Psoas muscle (tissue), 7 donors: ENCODE measurements at regions not wholly inside any gene's neighbourhood (a gene's known extent, or its start where the extent isn't known, plus 50 kb on each side); places are given as distances from the start of the nearest gene placed in this dataset.

Experiments used
- ATAC-seq, 4 donors: fragments of 200-7000 bp; cut with Tn5 transposase; one replicate each; pipeline ENCODE4 v1.9.1; 2020; ENCODE audit warnings: moderate library complexity in 3 of 4, mild to moderate bottlenecking in 2 of 4
- DNase-seq, 2 donors: peaks; one replicate each; pipeline ENCODE4 v3.0.0-alpha.2; 2020
- H3K27ac ChIP-seq: fragments of 200-600 bp; one replicate; pipeline ENCODE4 v1.8.0; 2022
- H3K27me3 ChIP-seq, 3 donors: fragments of 200-600 bp in 1 of 3; one replicate each; pipeline versions ENCODE4 v1.6.1 to v1.8.0; 2013 to 2022; ENCODE audit warnings: low read length in 2 of 3, mild to moderate bottlenecking in 2 of 3, moderate library complexity in 1 of 3; ENCODE audit not compliant: insufficient read depth in 3 of 3
- H3K36me3 ChIP-seq, 2 donors: fragments of 200-600 bp in 1 of 2; one replicate each; pipeline versions ENCODE4 v1.6.1 to v1.8.0; 2013 to 2022; ENCODE audit warnings: low read depth in 1 of 2, mild to moderate bottlenecking in 1 of 2, moderate library complexity in 1 of 2; ENCODE audit not compliant: insufficient read depth in 1 of 2
- H3K4me1 ChIP-seq: fragments of 200-600 bp; one replicate; pipeline ENCODE4 v1.8.0; 2022
- H3K4me3 ChIP-seq: fragments of 200-600 bp; one replicate; pipeline ENCODE4 v1.8.0; 2022; ENCODE audit warnings: mild to moderate bottlenecking
- H3K9me3 ChIP-seq: fragments of 200-600 bp; one replicate; pipeline ENCODE4 v1.8.0; 2022
- CTCF ChIP-seq: fragments of 200-600 bp; IDR thresholded peaks from one replicate; pipeline ENCODE4 v1.8.0; 2022; ENCODE audit warnings: antibody characterized with exemption
- WGBS, 3 donors: extraction: QIAGEN DNeasy Blood & Tissue Kit; methylation state at CpG; one replicate each; pipeline versions ENCODE4 v1.1.6 to v1.1.7; 2013; 5-methylcytosine and 5-hydroxymethylcytosine counted together
- intact Hi-C, 2 donors: fragments of 100-400 bp; cut with DNase I; formaldehyde crosslinking; loops; one replicate each; pipeline versions ENCODE4 v1.11.0 to v1.14.2; 2022
- donor health status: healthy with polysubstance abuse.
- donor health status: DM: no; HTN: no; CAD: no; lungs with moderate emphysema.
- donor health status: Bipolar disorder and iron deficiency.
- donor health status: healthy.
- donor health status: DM: yes; HTN: yes; CAD: no.
- donor health status: DM: no; HTN: no; CAD: no.
- donor health status: DM: yes; HTN: yes; CAD: no.

- 43 to 45% (median 43%) methylated on average over 8 of the region's 8 CpGs for WGBS, 3 donors
- Histone ChIP-seq H3K27me3 (no peaks in the 10 kb centered on the region), H3K9me3 (no peaks in the 10 kb centered on the region), H3K36me3 (no peaks in the 10 kb centered on the region), H3K4me1 (no peaks in the 10 kb centered on the region), H3K27ac (no peak overlapping the region), H3K4me3 (no peak overlapping the region)
- no peak for TF ChIP-seq CTCF
- DNase-seq, result no peak
- intact Hi-C loops, result no loop called here
- ATAC-seq, result peak in 2 of 4 donors; percentile 40 to 53
Measured at GRCh38 chr6:21426841-21427490, 166.6 kb upstream of the SOX4 start.

GRCh38 chr6:21429291-21429690, 164.3 kb upstream of the SOX4 start:
- H3K4me3 ChIP-seq, result no peak overlapping the region
- H3K36me3 ChIP-seq, result no peaks in the 10 kb centered on the region
- H3K27me3 ChIP-seq, result no peaks in the 10 kb centered on the region
- no peak for ATAC-seq
- H3K9me3 ChIP-seq, result no peaks in the 10 kb centered on the region
- no peak for DNase-seq
- WGBS, 3 donors, result 86 to 90% (median 88%) methylated on average over 2 of the region's 2 CpGs
- no peak overlapping the region for H3K27ac ChIP-seq
- H3K4me1 ChIP-seq, result no peaks in the 10 kb centered on the region
- intact Hi-C loops, result no loop called here
- no peak for TF ChIP-seq CTCF

GRCh38 chr6:21431526-21431925, 162.0 kb upstream of the SOX4 start:
- intact Hi-C loops, result loop anchor here in 1 of 2 donors (10.0 kb wide), 1 partner anchor 77 kb away; no protein-coding TSS in a partner anchor
- Histone ChIP-seq H3K9me3 (no peaks in the 10 kb centered on the region), H3K36me3 (no peaks in the 10 kb centered on the region), H3K4me1 (no peaks in the 10 kb centered on the region), H3K4me3 (no peak overlapping the region), H3K27ac (no peak overlapping the region), H3K27me3 (no peaks in the 10 kb centered on the region)
- DNase-seq (no peak), ATAC-seq (no peak)
- 93 to 94% (median 94%) methylated on average over 4 of the region's 4 CpGs for WGBS, 3 donors
- no peak for TF ChIP-seq CTCF

DNA sequence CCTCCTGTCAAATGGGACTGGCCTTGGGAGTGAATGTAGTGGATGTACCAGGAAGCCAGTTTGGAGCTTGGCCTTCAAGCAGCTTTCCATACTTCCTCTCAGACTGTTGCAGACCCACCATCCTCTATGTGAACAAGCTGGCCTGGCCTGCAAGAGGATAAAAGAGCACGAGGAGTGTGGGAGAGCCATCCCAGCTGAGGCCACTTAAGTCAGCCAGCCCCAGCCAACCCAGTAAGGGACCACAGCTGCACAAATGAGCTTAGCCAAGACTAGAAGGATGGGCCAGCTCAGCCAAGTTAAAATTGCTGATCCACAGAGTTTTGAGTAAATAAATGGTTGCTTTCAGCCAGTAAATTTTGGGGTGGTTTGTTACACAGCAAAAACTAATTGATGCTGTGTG, 156.9 kb upstream of the SOX4 start:
- ATAC-seq, result no peak

More for the DNA sequence above, 156.9 kb upstream of the SOX4 start:
- H3K4me3 ChIP-seq, result no peak overlapping the region
- intact Hi-C loops, result loop anchor here in 1 of 2 donors (10.0 kb wide), 1 partner anchor 82 kb away; no protein-coding TSS in a partner anchor
- no peak for TF ChIP-seq CTCF
- no peak for DNase-seq
- H3K36me3 ChIP-seq, result no peaks in the 10 kb centered on the region
- no peaks in the 10 kb centered on the region for H3K9me3 ChIP-seq
- WGBS, 3 donors, result 22 to 24% (median 22%) methylated on average over 1 of the region's 1 CpG
- no peak overlapping the region for H3K27ac ChIP-seq
- no peaks in the 10 kb centered on the region for H3K27me3 ChIP-seq
- peaks cover 10% of the 10 kb centered on the region for H3K4me1 ChIP-seq
